HEK293 (cell line): ENCODE measurements at regions not wholly inside any gene's neighbourhood (a gene's known extent, or its start where the extent isn't known, plus 50 kb on each side); places are given as distances from the start of the nearest gene placed in this dataset.

Experiments
- CTCF ChIP-seq: fragments of 450-650 bp; formaldehyde crosslinking; IDR thresholded peaks from 2 replicates; pipeline ENCODE4 v1.5.1; 2016; ENCODE audit warnings: missing biosample characterization, missing genetic modification characterization
- KLF16 ChIP-seq: fragments of 450-650 bp; formaldehyde crosslinking; IDR thresholded peaks from 2 replicates; pipeline ENCODE4 v1.5.1; 2017; ENCODE audit warnings: missing biosample characterization, missing genetic modification characterization
- MYNN ChIP-seq: fragments of 450-650 bp; formaldehyde crosslinking; IDR thresholded peaks from 2 replicates; pipeline ENCODE4 v1.5.1; 2016; ENCODE audit warnings: missing biosample characterization, missing genetic modification characterization, borderline replicate concordance
- YY1 ChIP-seq: fragments of 450-650 bp; formaldehyde crosslinking; IDR thresholded peaks from 2 replicates; pipeline ENCODE4 v1.5.1; 2018; ENCODE audit warnings: missing biosample characterization, missing genetic modification characterization
- ZBTB1 ChIP-seq: fragments of 450-650 bp; formaldehyde crosslinking; IDR thresholded peaks from 2 replicates; pipeline ENCODE4 v1.5.1; 2016; ENCODE audit warnings: missing biosample characterization, missing genetic modification characterization
- ZBTB49 ChIP-seq: fragments of 450-650 bp; formaldehyde crosslinking; IDR thresholded peaks from 2 replicates; pipeline ENCODE4 v1.5.1; 2016; ENCODE audit warnings: missing biosample characterization, missing genetic modification characterization, low read depth
- ZNF544 ChIP-seq: fragments of 450-650 bp; formaldehyde crosslinking; IDR thresholded peaks from 2 replicates; pipeline ENCODE4 v1.5.0; 2017; ENCODE audit warnings: missing biosample characterization, missing genetic modification characterization
- ZXDB ChIP-seq: fragments of 450-650 bp; formaldehyde crosslinking; IDR thresholded peaks from 2 replicates; pipeline ENCODE4 v1.5.1; 2016; ENCODE audit warnings: missing biosample characterization, missing genetic modification characterization

- TF ChIP-seq ZXDB (tag by site-specific recombination) (no peak), CTCF (tag by site-specific recombination) (no peak), ZBTB1 (tag by site-specific recombination) (no peak), ZNF544 (tag by site-specific recombination) (no peak), YY1 (no peak), MYNN (tag by site-specific recombination) (no peak), KLF16 (tag by site-specific recombination) (no peak), ZBTB49 (no peak)
Observed at GRCh38 chr16:76900285-76901263, 290.4 kb upstream of the MON1B start.
